Trophoblast cell (in vitro differentiated cells and primary cell): ENCODE measurements at regions not wholly inside any gene's neighbourhood (a gene's known extent, or its start where the extent isn't known, plus 50 kb on each side); places are given as distances from the start of the nearest gene placed in this dataset.

Source experiments
- DNase-seq, 2 donors: peaks; one replicate each; pipeline ENCODE4 v3.0.0-alpha.2; 2016
- H2AFZ ChIP-seq: 2 replicates; pipeline ENCODE4 v1.6.1; 2013; ENCODE audit warnings: low read length, moderate library complexity, mild to moderate bottlenecking; ENCODE audit not compliant: insufficient read depth, poor library complexity
- H2AK5ac ChIP-seq: 2 replicates; pipeline ENCODE4 v1.6.1; 2013; ENCODE audit warnings: mild to moderate bottlenecking, low read length
- H2BK120ac ChIP-seq: 2 replicates; pipeline ENCODE4 v1.6.1; 2013; ENCODE audit warnings: low read length, mild to moderate bottlenecking, moderate library complexity; ENCODE audit not compliant: insufficient read depth, poor library complexity
- H2BK12ac ChIP-seq: 2 replicates; pipeline ENCODE4 v1.6.1; 2013; ENCODE audit warnings: mild to moderate bottlenecking, low read length, moderate library complexity
- H2BK5ac ChIP-seq: 2 replicates; pipeline ENCODE4 v1.6.1; 2013; ENCODE audit warnings: low read length, low read depth, moderate library complexity, mild to moderate bottlenecking; ENCODE audit not compliant: poor library complexity
- H3K14ac ChIP-seq: 2 replicates; pipeline ENCODE4 v1.6.1; 2013; ENCODE audit warnings: mild to moderate bottlenecking, low read length
- H3K18ac ChIP-seq: 2 replicates; pipeline ENCODE4 v1.6.1; 2013; ENCODE audit warnings: mild to moderate bottlenecking, low read length
- H3K23ac ChIP-seq: 2 replicates; pipeline ENCODE4 v1.6.1; 2013; ENCODE audit warnings: low read length
- H3K27ac ChIP-seq: 2 replicates; pipeline ENCODE4 v1.5.1; 2013; ENCODE audit warnings: low read depth, mild to moderate bottlenecking, inconsistent platforms, low read length, moderate library complexity
- H3K27me3 ChIP-seq: 2 replicates; pipeline ENCODE4 v1.6.1; 2013; ENCODE audit warnings: inconsistent platforms, mild to moderate bottlenecking, low read length, moderate library complexity; ENCODE audit not compliant: insufficient read depth
- H3K36me3 ChIP-seq, 2 experiments: 1 replicate in 1 of 2; 2 replicates in 1 of 2; pipeline ENCODE4 v1.6.1; 2013; ENCODE audit warnings: low read length in 2 of 2, mild to moderate bottlenecking in 2 of 2, moderate library complexity in 1 of 2; ENCODE audit not compliant: insufficient read depth in 2 of 2, control insufficient read depth in 1 of 2
- H3K4ac ChIP-seq: 2 replicates; pipeline ENCODE4 v1.6.1; 2013; ENCODE audit warnings: low read depth, mild to moderate bottlenecking, low read length, moderate library complexity
- H3K4me1 ChIP-seq, 2 experiments: 1 replicate in 1 of 2; 2 replicates in 1 of 2; pipeline ENCODE4 v1.6.1; 2013; ENCODE audit warnings: low read length in 2 of 2, mild to moderate bottlenecking in 2 of 2, moderate library complexity in 1 of 2; ENCODE audit not compliant: insufficient read depth in 2 of 2, control insufficient read depth in 1 of 2
- H3K4me2 ChIP-seq: 2 replicates; pipeline ENCODE4 v1.6.1; 2013; ENCODE audit warnings: inconsistent platforms, mild to moderate bottlenecking, low read length, moderate library complexity
- H3K4me3 ChIP-seq: 2 replicates; pipeline ENCODE4 v1.5.1; 2013; ENCODE audit warnings: mild to moderate bottlenecking, low read depth, low read length, inconsistent platforms
- H3K79me1 ChIP-seq: one replicate; pipeline ENCODE4 v1.6.1; 2013; ENCODE audit warnings: low read length
- H3K79me2 ChIP-seq: 2 replicates; pipeline ENCODE4 v1.6.1; 2013; ENCODE audit warnings: low read length, mild to moderate bottlenecking; ENCODE audit not compliant: control insufficient read depth, insufficient read depth, poor library complexity
- H3K9ac ChIP-seq: 2 replicates; pipeline ENCODE4 v1.6.1; 2013; ENCODE audit warnings: mild to moderate bottlenecking, low read length
- H3K9me3 ChIP-seq: 2 replicates; pipeline ENCODE4 v1.6.1; 2013; ENCODE audit warnings: low read depth, mild to moderate bottlenecking, control low read depth, inconsistent platforms, low read length; ENCODE audit not compliant: insufficient read depth
- H4K12ac ChIP-seq: 2 replicates; pipeline ENCODE4 v1.6.1; 2013; ENCODE audit warnings: low read depth, mild to moderate bottlenecking, low read length, moderate library complexity
- H4K8ac ChIP-seq: 2 replicates; pipeline ENCODE4 v1.6.1; 2013; ENCODE audit warnings: low read depth, mild to moderate bottlenecking, low read length, moderate library complexity
- H4K91ac ChIP-seq: one replicate; pipeline ENCODE4 v1.6.1; 2013; ENCODE audit warnings: low read depth, mild to moderate bottlenecking, low read length, moderate library complexity
- WGBS: extraction: QIAGEN DNeasy Blood & Tissue Kit; methylation state at CpG from one replicate; pipeline ENCODE4 v1.1.7; 2013; ENCODE audit warnings: missing lambda C conversion rate; ENCODE audit not compliant: insufficient read length, insufficient coverage; ENCODE audit errors: extremely low coverage; 5-methylcytosine and 5-hydroxymethylcytosine counted together

GRCh38 chr1:36735436-36735835, 252.7 kb upstream of the CSF3R start:
- Histone ChIP-seq H2BK5ac (no peak overlapping the region), H2BK120ac (no peak overlapping the region), H3K4me1 (no peaks in the 10 kb centered on the region), H3K14ac (no peak overlapping the region), H3K4me3 (no peak overlapping the region), H2AFZ (no peak overlapping the region), H3K9me3 (peaks cover 3% of the 10 kb centered on the region), H2BK12ac (no peak overlapping the region), H4K8ac (no peak overlapping the region), H3K4ac (no peak overlapping the region), H3K4me2 (no peak overlapping the region), H3K18ac (no peak overlapping the region), H3K79me2 (no peaks in the 10 kb centered on the region), H3K79me1 (no peaks in the 10 kb centered on the region), H3K27me3 (no peaks in the 10 kb centered on the region), H3K36me3 (no peaks in the 10 kb centered on the region), H4K91ac (no peak overlapping the region), H3K9ac (no peak overlapping the region), H2AK5ac (no peak overlapping the region), H3K23ac (no peak overlapping the region), H3K27ac (no peak overlapping the region), H4K12ac (no peak overlapping the region)
- no peak for DNase-seq
- no CpG with 5 or more reads among the region's 4 CpGs for WGBS

- Histone ChIP-seq H3K9ac (no peak overlapping the region), H3K9me3 (peaks cover 3% of the 10 kb centered on the region), H2BK120ac (no peak overlapping the region), H3K18ac (no peak overlapping the region), H3K23ac (no peak overlapping the region), H3K27ac (no peak overlapping the region), H3K4ac (no peak overlapping the region), H3K4me2 (no peak overlapping the region), H2AK5ac (no peak overlapping the region), H3K27me3 (no peaks in the 10 kb centered on the region), H3K14ac (no peak overlapping the region), H3K79me2 (no peaks in the 10 kb centered on the region), H2BK12ac (no peak overlapping the region), H2AFZ (no peak overlapping the region), H3K4me1 (no peaks in the 10 kb centered on the region), H2BK5ac (no peak overlapping the region), H3K36me3 (no peaks in the 10 kb centered on the region), H3K79me1 (no peaks in the 10 kb centered on the region), H4K91ac (no peak overlapping the region), H4K8ac (no peak overlapping the region), H3K4me3 (no peak overlapping the region), H4K12ac (no peak overlapping the region)
- DNase-seq = no peak
- no CpG with 5 or more reads among the region's 2 CpGs for WGBS
These were observed 251.6 kb upstream of the CSF3R start for GRCh38 chr1:36734356-36734755.

GRCh38 chr1:36733748-36734147, 251.0 kb upstream of the CSF3R start:
- DNase-seq = no peak
- WGBS = no CpG with 5 or more reads among the region's 1 CpG

GRCh38 chr1:36732015-36732356, 249.3 kb upstream of the CSF3R start:
- no CpG with 5 or more reads among the region's 5 CpGs for WGBS
- H3K27me3 ChIP-seq = no peaks in the 10 kb centered on the region

More at GRCh38 chr1:36733748-36734147, 251.0 kb upstream of the CSF3R start:
- no peak overlapping the region for H2AFZ ChIP-seq
- no peak overlapping the region for H3K4ac ChIP-seq
- H3K14ac ChIP-seq = no peak overlapping the region
- H3K27me3 ChIP-seq = no peaks in the 10 kb centered on the region
- no peak overlapping the region for H3K23ac ChIP-seq
- H3K79me2 ChIP-seq = no peaks in the 10 kb centered on the region
- no peak overlapping the region for H3K27ac ChIP-seq
- H2BK120ac ChIP-seq = no peak overlapping the region
- H3K4me1 ChIP-seq = no peaks in the 10 kb centered on the region
- H3K79me1 ChIP-seq = no peaks in the 10 kb centered on the region
- no peaks in the 10 kb centered on the region for H3K36me3 ChIP-seq
- H2BK12ac ChIP-seq = no peak overlapping the region
- H2AK5ac ChIP-seq = no peak overlapping the region
- H3K4me3 ChIP-seq = no peak overlapping the region
- H4K91ac ChIP-seq = no peak overlapping the region
- peaks cover 3% of the 10 kb centered on the region for H3K9me3 ChIP-seq
- no peak overlapping the region for H4K8ac ChIP-seq
- no peak overlapping the region for H4K12ac ChIP-seq
- no peak overlapping the region for H3K18ac ChIP-seq
- H2BK5ac ChIP-seq = no peak overlapping the region
- H3K9ac ChIP-seq = no peak overlapping the region
- H3K4me2 ChIP-seq = no peak overlapping the region

More at GRCh38 chr1:36732015-36732356, 249.3 kb upstream of the CSF3R start:
- no peak overlapping the region for H4K12ac ChIP-seq
- H2BK5ac ChIP-seq = no peak overlapping the region
- H3K4ac ChIP-seq = no peak overlapping the region
- H2BK12ac ChIP-seq = no peak overlapping the region
- H3K4me3 ChIP-seq = no peak overlapping the region
- H2AK5ac ChIP-seq = no peak overlapping the region
- no peak overlapping the region for H3K4me2 ChIP-seq
- H3K9ac ChIP-seq = no peak overlapping the region
- no peak for DNase-seq
- no peak overlapping the region for H2AFZ ChIP-seq
- H3K36me3 ChIP-seq = no peaks in the 10 kb centered on the region
- no peak overlapping the region for H3K23ac ChIP-seq
- no peaks in the 10 kb centered on the region for H3K79me2 ChIP-seq
- no peak overlapping the region for H4K91ac ChIP-seq
- peaks cover 3% of the 10 kb centered on the region for H3K9me3 ChIP-seq
- H3K18ac ChIP-seq = no peak overlapping the region
- no peak overlapping the region for H4K8ac ChIP-seq
- H3K79me1 ChIP-seq = no peaks in the 10 kb centered on the region
- H3K27ac ChIP-seq = no peak overlapping the region
- H2BK120ac ChIP-seq = no peak overlapping the region
- H3K14ac ChIP-seq = no peak overlapping the region
- no peaks in the 10 kb centered on the region for H3K4me1 ChIP-seq
